ENCODE measurements at regions not wholly inside any gene's neighbourhood (a gene's known extent, or its start where the extent isn't known, plus 50 kb on each side); places are given as distances from the start of the nearest gene placed in this dataset.

DNA sequence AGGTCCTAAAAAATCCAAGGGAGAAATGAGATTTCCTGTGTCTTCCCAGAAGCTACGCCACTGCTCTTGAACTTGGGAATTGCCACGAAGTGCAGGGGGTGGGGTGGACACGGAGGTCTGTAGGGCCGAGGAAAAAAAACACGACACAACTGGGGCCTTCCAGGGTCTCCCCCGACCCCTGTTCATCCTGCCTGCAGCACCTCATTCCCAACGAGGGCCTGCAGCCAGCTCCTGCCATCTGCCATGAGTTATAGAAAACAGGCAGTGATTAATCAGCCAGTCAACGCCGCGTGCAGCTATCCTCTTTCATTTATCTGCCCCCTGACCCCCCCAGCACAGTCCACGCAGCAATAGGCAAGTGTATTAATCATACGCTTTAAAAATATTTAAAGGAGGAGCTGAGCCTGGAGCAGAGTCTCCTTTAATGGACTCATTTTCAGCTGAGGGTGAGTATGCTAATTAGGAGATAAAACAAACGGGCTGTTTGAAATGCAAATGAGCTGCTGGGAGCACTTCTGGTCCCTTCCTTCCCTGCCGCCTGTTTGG is 209.9 kb downstream of the TFCP2L1 start:
- peak; percentile 98 for DNase-seq
- 6 to 23% methylated on average over 5 to 14 of the region's 14 CpGs for WGBS, 2 experiments (ENCODE audit: insufficient coverage in 1 of 2, insufficient read length in 1 of 2)
- Mint-ChIP-seq H3K27ac (peak overlapping the region; percentile 94), H3K27me3 (ENCODE audit: insufficient read depth) (peaks cover 65% of the 10 kb centered on the region), H3K4me3 (peak overlapping the region; percentile 43), H3K9me3 (no peaks in the 10 kb centered on the region), H3K4me1 (peaks cover 8% of the 10 kb centered on the region), H3K36me3 (ENCODE audit: low read depth) (no peaks in the 10 kb centered on the region)
- H3K27me3 ChIP-seq (ENCODE audit: control insufficient read depth, insufficient read depth, low read length, poor library complexity, severe bottlenecking): peaks cover 43% of the 10 kb centered on the region
- no peaks in the 10 kb centered on the region for H3K36me3 ChIP-seq (ENCODE audit: control insufficient read depth, insufficient read depth, low read length)
- no peak overlapping the region for H3K9ac ChIP-seq (ENCODE audit: extremely low read depth, low read length, poor library complexity, severe bottlenecking)
- H3K4me3 ChIP-seq (ENCODE audit: low read length): no peak overlapping the region
- peak overlapping the region; percentile 72 for H3K27ac ChIP-seq (ENCODE audit: low read depth, low read length)
- H3K4me1 ChIP-seq (ENCODE audit: control insufficient read depth, insufficient read depth, low read length): no peaks in the 10 kb centered on the region
- TF ChIP-seq, protein P1, sequence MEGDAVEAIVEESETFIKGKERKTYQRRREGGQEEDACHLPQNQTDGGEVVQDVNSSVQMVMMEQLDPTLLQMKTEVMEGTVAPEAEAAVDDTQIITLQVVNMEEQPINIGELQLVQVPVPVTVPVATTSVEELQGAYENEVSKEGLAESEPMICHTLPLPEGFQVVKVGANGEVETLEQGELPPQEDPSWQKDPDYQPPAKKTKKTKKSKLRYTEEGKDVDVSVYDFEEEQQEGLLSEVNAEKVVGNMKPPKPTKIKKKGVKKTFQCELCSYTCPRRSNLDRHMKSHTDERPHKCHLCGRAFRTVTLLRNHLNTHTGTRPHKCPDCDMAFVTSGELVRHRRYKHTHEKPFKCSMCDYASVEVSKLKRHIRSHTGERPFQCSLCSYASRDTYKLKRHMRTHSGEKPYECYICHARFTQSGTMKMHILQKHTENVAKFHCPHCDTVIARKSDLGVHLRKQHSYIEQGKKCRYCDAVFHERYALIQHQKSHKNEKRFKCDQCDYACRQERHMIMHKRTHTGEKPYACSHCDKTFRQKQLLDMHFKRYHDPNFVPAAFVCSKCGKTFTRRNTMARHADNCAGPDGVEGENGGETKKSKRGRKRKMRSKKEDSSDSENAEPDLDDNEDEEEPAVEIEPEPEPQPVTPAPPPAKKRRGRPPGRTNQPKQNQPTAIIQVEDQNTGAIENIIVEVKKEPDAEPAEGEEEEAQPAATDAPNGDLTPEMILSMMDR (conservative IDR thresholded peaks at IDR 0.05): no peak
- H3K9me3 ChIP-seq (ENCODE audit: control insufficient read depth, low read length): no peaks in the 10 kb centered on the region

DNA sequence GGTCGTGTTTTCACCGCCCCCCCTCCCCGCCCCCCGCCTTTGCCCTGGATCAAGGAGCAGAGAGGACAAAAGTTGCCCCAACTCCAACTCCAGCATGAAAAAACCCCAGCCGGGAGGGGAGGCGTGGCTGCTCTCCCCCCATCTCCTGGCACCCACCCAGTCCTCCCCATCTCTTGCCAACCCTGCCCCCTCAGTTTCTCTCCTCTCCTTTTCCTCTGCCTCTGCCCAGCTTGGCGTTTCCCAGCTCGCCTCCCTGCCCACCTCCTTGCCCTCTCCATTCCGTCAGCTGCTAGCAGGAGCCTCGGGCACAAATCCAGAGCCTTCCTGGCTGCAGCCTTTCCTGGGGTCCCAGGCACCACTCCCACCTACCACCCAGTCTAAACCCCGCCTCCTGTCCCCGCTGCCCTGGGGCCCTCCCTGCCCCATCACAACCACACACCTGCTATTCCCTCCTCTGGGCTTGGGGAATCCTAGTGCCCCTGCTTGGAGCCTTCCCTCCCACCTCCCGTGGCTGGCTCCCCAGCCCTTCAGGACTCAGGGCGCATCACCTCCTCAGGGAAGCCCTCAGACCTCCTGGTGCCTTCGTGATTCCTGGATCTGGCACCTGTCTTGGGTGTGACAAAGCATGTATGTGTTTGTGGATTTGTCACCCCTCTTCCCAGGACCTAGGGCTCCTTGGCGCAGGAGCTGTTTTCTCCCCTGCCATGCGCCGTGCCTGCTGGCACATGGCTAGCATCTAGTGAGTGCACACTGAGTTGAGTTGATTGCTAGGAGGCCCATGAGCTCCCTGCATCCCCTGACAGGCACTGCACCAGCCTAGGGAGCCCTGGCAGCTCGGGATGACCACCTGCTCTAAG is 209.1 kb downstream of the TFCP2L1 start:
- Histone ChIP-seq H3K27me3 (ENCODE audit: control insufficient read depth, insufficient read depth, low read length, poor library complexity, severe bottlenecking) (peaks cover 43% of the 10 kb centered on the region), H3K36me3 (ENCODE audit: control insufficient read depth, insufficient read depth, low read length) (no peaks in the 10 kb centered on the region), H3K4me3 (ENCODE audit: low read length) (no peak overlapping the region), H3K9me3 (ENCODE audit: control insufficient read depth, low read length) (no peaks in the 10 kb centered on the region), H3K4me1 (ENCODE audit: control insufficient read depth, insufficient read depth, low read length) (no peaks in the 10 kb centered on the region), H3K9ac (ENCODE audit: extremely low read depth, low read length, poor library complexity, severe bottlenecking) (no peak overlapping the region), H3K27ac (ENCODE audit: low read depth, low read length) (peak overlapping the region; percentile 72)
- Mint-ChIP-seq H3K4me1 (peaks cover 8% of the 10 kb centered on the region), H3K27ac (peak overlapping the region; percentile 94), H3K9me3 (no peaks in the 10 kb centered on the region), H3K36me3 (ENCODE audit: low read depth) (no peaks in the 10 kb centered on the region), H3K4me3 (peak overlapping the region; percentile 43), H3K27me3 (ENCODE audit: insufficient read depth) (peaks cover 69% of the 10 kb centered on the region)
- DNase-seq: peak; percentile 84
- TF ChIP-seq, protein P1 (conservative IDR thresholded peaks at IDR 0.05): no peak
- 35 to 36% methylated on average over 6 to 19 of the region's 19 CpGs for WGBS, 2 experiments (ENCODE audit: insufficient coverage in 1 of 2, insufficient read length in 1 of 2)

DNA sequence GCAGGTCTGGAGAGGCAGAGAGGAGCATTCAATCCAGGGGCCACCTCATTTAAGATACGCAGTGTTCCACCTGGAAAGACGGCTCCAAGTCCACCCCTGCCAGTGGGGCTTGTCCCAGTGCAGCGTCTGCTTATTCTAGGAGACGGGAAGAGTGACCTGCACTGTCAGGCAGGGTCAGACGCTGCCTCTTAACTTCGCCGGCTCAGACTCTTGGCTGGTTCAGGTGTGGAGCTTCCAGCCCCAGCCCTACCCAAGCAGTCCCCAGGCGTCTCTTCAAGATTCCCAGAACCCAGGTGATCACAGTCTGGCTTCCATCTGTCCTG is 208.5 kb downstream of the TFCP2L1 start:
- Histone ChIP-seq H3K27me3 (ENCODE audit: control insufficient read depth, insufficient read depth, low read length, poor library complexity, severe bottlenecking) (peaks cover 41% of the 10 kb centered on the region), H3K4me1 (ENCODE audit: control insufficient read depth, insufficient read depth, low read length) (no peaks in the 10 kb centered on the region), H3K9me3 (ENCODE audit: control insufficient read depth, low read length) (no peaks in the 10 kb centered on the region), H3K27ac (ENCODE audit: low read depth, low read length) (no peak overlapping the region), H3K9ac (ENCODE audit: extremely low read depth, low read length, poor library complexity, severe bottlenecking) (no peak overlapping the region), H3K36me3 (ENCODE audit: control insufficient read depth, insufficient read depth, low read length) (no peaks in the 10 kb centered on the region), H3K4me3 (ENCODE audit: low read length) (no peak overlapping the region)
- Mint-ChIP-seq H3K36me3 (ENCODE audit: low read depth) (no peaks in the 10 kb centered on the region), H3K27me3 (ENCODE audit: insufficient read depth) (peaks cover 70% of the 10 kb centered on the region), H3K4me3 (peak overlapping the region; percentile 23), H3K4me1 (peaks cover 8% of the 10 kb centered on the region), H3K27ac (no peak overlapping the region), H3K9me3 (no peaks in the 10 kb centered on the region)
- TF ChIP-seq, protein P1 (conservative IDR thresholded peaks at IDR 0.05): no peak
- peak; percentile 72 for DNase-seq
- 43 to 45% methylated on average over 8 of the region's 8 CpGs for WGBS, 2 experiments (ENCODE audit: insufficient coverage in 1 of 2, insufficient read length in 1 of 2)
